ENCODE measurements at regions not wholly inside any gene's neighbourhood (a gene's known extent, or its start where the extent isn't known, plus 50 kb on each side); places are given as distances from the start of the nearest gene placed in this dataset.

- Histone ChIP-seq H3K36me3 (ENCODE audit: control insufficient read depth in 1 of 2, insufficient read depth in 2 of 2, low read length in 2 of 2) (no peaks in the 10 kb centered on the region), H3K23ac (ENCODE audit: low read length) (no peak overlapping the region), H3K4ac (ENCODE audit: low read depth, low read length) (no peak overlapping the region), H3K14ac (ENCODE audit: low read length) (no peak overlapping the region), H2AK5ac (ENCODE audit: low read length) (no peak overlapping the region), H3K27ac (ENCODE audit: low read depth, low read length) (no peak overlapping the region), H2BK120ac (ENCODE audit: insufficient read depth, low read length, poor library complexity) (no peak overlapping the region), H2AFZ (ENCODE audit: insufficient read depth, low read length, poor library complexity) (no peak overlapping the region), H3K4me3 (ENCODE audit: low read depth, low read length) (no peak overlapping the region), H3K79me2 (ENCODE audit: control insufficient read depth, insufficient read depth, low read length, poor library complexity) (no peaks in the 10 kb centered on the region), H3K27me3 (ENCODE audit: insufficient read depth, low read length) (no peaks in the 10 kb centered on the region), H3K4me1 (ENCODE audit: control insufficient read depth in 1 of 2, insufficient read depth in 2 of 2, low read length in 2 of 2) (no peaks in the 10 kb centered on the region), H3K9me3 (ENCODE audit: insufficient read depth, low read depth, low read length) (no peaks in the 10 kb centered on the region), H4K12ac (ENCODE audit: low read depth, low read length) (no peak overlapping the region), H2BK12ac (ENCODE audit: low read length) (no peak overlapping the region), H3K9ac (ENCODE audit: low read length) (no peak overlapping the region), H3K4me2 (ENCODE audit: low read length) (no peak overlapping the region), H2BK5ac (ENCODE audit: low read depth, low read length, poor library complexity) (no peak overlapping the region), H4K8ac (ENCODE audit: low read depth, low read length) (no peak overlapping the region), H4K91ac (ENCODE audit: low read depth, low read length) (no peak overlapping the region), H3K18ac (ENCODE audit: low read length) (no peak overlapping the region), H3K79me1 (ENCODE audit: low read length) (no peaks in the 10 kb centered on the region)
- WGBS (ENCODE audit: extremely low coverage, insufficient coverage, insufficient read length): no CpG with 5 or more reads among the region's 3 CpGs
- no peak for DNase-seq
These were observed 1793.2 kb upstream of the PCDH20 start for GRCh38 chr13:63208826-63209225.

GRCh38 chr13:63206461-63206860 lies 1790.8 kb upstream of the PCDH20 start:
- no CpG with 5 or more reads among the region's 1 CpG for WGBS (ENCODE audit: extremely low coverage, insufficient coverage, insufficient read length)
- Histone ChIP-seq H3K4ac (ENCODE audit: low read depth, low read length) (no peak overlapping the region), H2BK120ac (ENCODE audit: insufficient read depth, low read length, poor library complexity) (no peak overlapping the region), H3K4me2 (ENCODE audit: low read length) (no peak overlapping the region), H3K27me3 (ENCODE audit: insufficient read depth, low read length) (no peaks in the 10 kb centered on the region), H3K23ac (ENCODE audit: low read length) (no peak overlapping the region), H3K27ac (ENCODE audit: low read depth, low read length) (no peak overlapping the region), H2AK5ac (ENCODE audit: low read length) (no peak overlapping the region), H3K4me1 (ENCODE audit: control insufficient read depth in 1 of 2, insufficient read depth in 2 of 2, low read length in 2 of 2) (no peaks in the 10 kb centered on the region), H3K79me2 (ENCODE audit: control insufficient read depth, insufficient read depth, low read length, poor library complexity) (no peaks in the 10 kb centered on the region), H4K12ac (ENCODE audit: low read depth, low read length) (no peak overlapping the region), H4K91ac (ENCODE audit: low read depth, low read length) (no peak overlapping the region), H3K18ac (ENCODE audit: low read length) (no peak overlapping the region), H3K9ac (ENCODE audit: low read length) (no peak overlapping the region), H3K9me3 (ENCODE audit: insufficient read depth, low read depth, low read length) (no peaks in the 10 kb centered on the region), H2BK5ac (ENCODE audit: low read depth, low read length, poor library complexity) (no peak overlapping the region), H3K79me1 (ENCODE audit: low read length) (no peaks in the 10 kb centered on the region), H2AFZ (ENCODE audit: insufficient read depth, low read length, poor library complexity) (no peak overlapping the region), H3K14ac (ENCODE audit: low read length) (no peak overlapping the region), H3K36me3 (ENCODE audit: control insufficient read depth in 1 of 2, insufficient read depth in 2 of 2, low read length in 2 of 2) (no peaks in the 10 kb centered on the region), H3K4me3 (ENCODE audit: low read depth, low read length) (no peak overlapping the region), H4K8ac (ENCODE audit: low read depth, low read length) (no peak overlapping the region), H2BK12ac (ENCODE audit: low read length) (no peak overlapping the region)
- peak in 1 of 2 donors; percentile 57 for DNase-seq

GRCh38 chr13:63201493-63201892 lies 1785.8 kb upstream of the PCDH20 start:
- no peak overlapping the region for H2BK120ac ChIP-seq (ENCODE audit: insufficient read depth, low read length, poor library complexity)
- no peak overlapping the region for H3K4ac ChIP-seq (ENCODE audit: low read depth, low read length)
- H2BK5ac ChIP-seq (ENCODE audit: low read depth, low read length, poor library complexity): no peak overlapping the region
- no peak overlapping the region for H3K14ac ChIP-seq (ENCODE audit: low read length)
- no peak overlapping the region for H3K9ac ChIP-seq (ENCODE audit: low read length)
- H4K12ac ChIP-seq (ENCODE audit: low read depth, low read length): no peak overlapping the region
- H3K18ac ChIP-seq (ENCODE audit: low read length): no peak overlapping the region
- no CpG with 5 or more reads among the region's 1 CpG for WGBS (ENCODE audit: extremely low coverage, insufficient coverage, insufficient read length)
- H3K36me3 ChIP-seq (ENCODE audit: control insufficient read depth in 1 of 2, insufficient read depth in 2 of 2, low read length in 2 of 2): no peaks in the 10 kb centered on the region
- H2AFZ ChIP-seq (ENCODE audit: insufficient read depth, low read length, poor library complexity): no peak overlapping the region
- no peaks in the 10 kb centered on the region for H3K4me1 ChIP-seq (ENCODE audit: control insufficient read depth in 1 of 2, insufficient read depth in 2 of 2, low read length in 2 of 2)
- no peak for DNase-seq
- no peak overlapping the region for H3K23ac ChIP-seq (ENCODE audit: low read length)
- no peak overlapping the region for H3K27ac ChIP-seq (ENCODE audit: low read depth, low read length)
- no peaks in the 10 kb centered on the region for H3K79me1 ChIP-seq (ENCODE audit: low read length)
- H4K91ac ChIP-seq (ENCODE audit: low read depth, low read length): no peak overlapping the region
- no peaks in the 10 kb centered on the region for H3K79me2 ChIP-seq (ENCODE audit: control insufficient read depth, insufficient read depth, low read length, poor library complexity)
- H3K9me3 ChIP-seq (ENCODE audit: insufficient read depth, low read depth, low read length): no peaks in the 10 kb centered on the region
- no peak overlapping the region for H3K4me3 ChIP-seq (ENCODE audit: low read depth, low read length)
- no peak overlapping the region for H4K8ac ChIP-seq (ENCODE audit: low read depth, low read length)
- no peak overlapping the region for H3K4me2 ChIP-seq (ENCODE audit: low read length)
- H3K27me3 ChIP-seq (ENCODE audit: insufficient read depth, low read length): no peaks in the 10 kb centered on the region
- no peak overlapping the region for H2BK12ac ChIP-seq (ENCODE audit: low read length)
- H2AK5ac ChIP-seq (ENCODE audit: low read length): no peak overlapping the region

GRCh38 chr13:63199508-63199907 lies 1783.9 kb upstream of the PCDH20 start:
- Histone ChIP-seq H3K23ac (ENCODE audit: low read length) (no peak overlapping the region), H3K27ac (ENCODE audit: low read depth, low read length) (no peak overlapping the region), H4K8ac (ENCODE audit: low read depth, low read length) (no peak overlapping the region), H3K14ac (ENCODE audit: low read length) (no peak overlapping the region), H3K18ac (ENCODE audit: low read length) (no peak overlapping the region), H3K4me3 (ENCODE audit: low read depth, low read length) (no peak overlapping the region), H2BK12ac (ENCODE audit: low read length) (no peak overlapping the region), H4K12ac (ENCODE audit: low read depth, low read length) (no peak overlapping the region), H3K79me2 (ENCODE audit: control insufficient read depth, insufficient read depth, low read length, poor library complexity) (no peaks in the 10 kb centered on the region), H2AK5ac (ENCODE audit: low read length) (no peak overlapping the region), H3K9ac (ENCODE audit: low read length) (no peak overlapping the region), H3K4me2 (ENCODE audit: low read length) (no peak overlapping the region), H2BK5ac (ENCODE audit: low read depth, low read length, poor library complexity) (no peak overlapping the region), H2BK120ac (ENCODE audit: insufficient read depth, low read length, poor library complexity) (no peak overlapping the region), H3K4ac (ENCODE audit: low read depth, low read length) (no peak overlapping the region), H3K4me1 (ENCODE audit: control insufficient read depth in 1 of 2, insufficient read depth in 2 of 2, low read length in 2 of 2) (no peaks in the 10 kb centered on the region), H3K27me3 (ENCODE audit: insufficient read depth, low read length) (no peaks in the 10 kb centered on the region), H3K9me3 (ENCODE audit: insufficient read depth, low read depth, low read length) (no peaks in the 10 kb centered on the region), H3K79me1 (ENCODE audit: low read length) (no peaks in the 10 kb centered on the region), H3K36me3 (ENCODE audit: control insufficient read depth in 1 of 2, insufficient read depth in 2 of 2, low read length in 2 of 2) (no peaks in the 10 kb centered on the region), H4K91ac (ENCODE audit: low read depth, low read length) (no peak overlapping the region), H2AFZ (ENCODE audit: insufficient read depth, low read length, poor library complexity) (no peak overlapping the region)
- no peak for DNase-seq
